ENCODE measurements at regions not wholly inside any gene's neighbourhood (a gene's known extent, or its start where the extent isn't known, plus 50 kb on each side); places are given as distances from the start of the nearest gene placed in this dataset.

- H3K27ac ChIP-seq (replicated peaks in 1 of 4) = no peak overlapping the region
- H3K27me3 ChIP-seq = no peaks in the 10 kb centered on the region
- H3K4me3 ChIP-seq = no peak overlapping the region
- no peaks in the 10 kb centered on the region for H3K36me3 ChIP-seq
- intact Hi-C loops (cut with DNase I) = no loop called here
- no peaks in the 10 kb centered on the region for H3K9me3 ChIP-seq
- no peaks in the 10 kb centered on the region for H3K4me1 ChIP-seq
- TF ChIP-seq, protein P1, sequence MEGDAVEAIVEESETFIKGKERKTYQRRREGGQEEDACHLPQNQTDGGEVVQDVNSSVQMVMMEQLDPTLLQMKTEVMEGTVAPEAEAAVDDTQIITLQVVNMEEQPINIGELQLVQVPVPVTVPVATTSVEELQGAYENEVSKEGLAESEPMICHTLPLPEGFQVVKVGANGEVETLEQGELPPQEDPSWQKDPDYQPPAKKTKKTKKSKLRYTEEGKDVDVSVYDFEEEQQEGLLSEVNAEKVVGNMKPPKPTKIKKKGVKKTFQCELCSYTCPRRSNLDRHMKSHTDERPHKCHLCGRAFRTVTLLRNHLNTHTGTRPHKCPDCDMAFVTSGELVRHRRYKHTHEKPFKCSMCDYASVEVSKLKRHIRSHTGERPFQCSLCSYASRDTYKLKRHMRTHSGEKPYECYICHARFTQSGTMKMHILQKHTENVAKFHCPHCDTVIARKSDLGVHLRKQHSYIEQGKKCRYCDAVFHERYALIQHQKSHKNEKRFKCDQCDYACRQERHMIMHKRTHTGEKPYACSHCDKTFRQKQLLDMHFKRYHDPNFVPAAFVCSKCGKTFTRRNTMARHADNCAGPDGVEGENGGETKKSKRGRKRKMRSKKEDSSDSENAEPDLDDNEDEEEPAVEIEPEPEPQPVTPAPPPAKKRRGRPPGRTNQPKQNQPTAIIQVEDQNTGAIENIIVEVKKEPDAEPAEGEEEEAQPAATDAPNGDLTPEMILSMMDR (IDR thresholded peaks at IDR 0.05) = no peak
- TF ChIP-seq POLR2A (IDR thresholded peaks at IDR 0.05; ENCODE audit: low read depth) = no peak
- TF ChIP-seq EP300 (IDR thresholded peaks at IDR 0.05) = no peak
- no peak for TF ChIP-seq POLR2AphosphoS5 (IDR thresholded peaks at IDR 0.05)
- 63% methylated on average over 1 of the region's 1 CpG for WGBS
- DNase-seq (ENCODE audit: extremely low spot score) = no peak
Observed at GRCh38 chrX:93598076-93598475, 75.3 kb downstream of the NAP1L3 start.

DNA sequence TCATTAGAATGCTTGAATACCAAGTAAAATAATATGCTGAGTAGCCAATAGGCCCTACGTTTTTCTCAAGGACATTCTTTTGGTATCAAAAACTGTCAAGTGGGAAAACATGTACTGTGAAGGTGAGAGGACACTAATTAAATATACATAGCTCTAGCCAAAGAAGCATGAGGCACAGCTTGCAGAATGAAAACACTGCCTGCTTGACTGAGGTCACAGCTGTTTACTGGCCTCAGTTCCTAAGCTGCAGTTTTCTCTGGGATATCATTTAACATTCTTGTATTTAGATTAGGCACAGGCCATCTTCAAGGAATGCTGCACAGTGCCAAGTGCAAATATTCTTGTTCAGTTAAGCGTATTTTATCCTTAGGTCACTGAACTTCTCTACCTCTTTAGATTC, 78.6 kb downstream of the NAP1L3 start:
- Histone ChIP-seq H3K4me1 (no peaks in the 10 kb centered on the region), H3K9me3 (no peaks in the 10 kb centered on the region), H3K36me3 (no peaks in the 10 kb centered on the region), H3K27ac (replicated peaks in 1 of 4) (no peak overlapping the region), H3K4me3 (no peak overlapping the region), H3K27me3 (no peaks in the 10 kb centered on the region)
- TF ChIP-seq POLR2AphosphoS5 (IDR thresholded peaks at IDR 0.05) = no peak
- no peak for TF ChIP-seq EP300 (IDR thresholded peaks at IDR 0.05)
- TF ChIP-seq, protein P1 (IDR thresholded peaks at IDR 0.05) = no peak
- TF ChIP-seq POLR2A (IDR thresholded peaks at IDR 0.05; ENCODE audit: low read depth) = no peak
- no peak for DNase-seq (ENCODE audit: extremely low spot score)
- 26% methylated on average over 2 of the region's 2 CpGs for WGBS
- intact Hi-C loops (cut with DNase I) = no loop called here

- 47% methylated on average over 2 of the region's 2 CpGs for WGBS
- Histone ChIP-seq H3K4me1 (no peaks in the 10 kb centered on the region), H3K27me3 (no peaks in the 10 kb centered on the region), H3K36me3 (no peaks in the 10 kb centered on the region), H3K9me3 (no peaks in the 10 kb centered on the region), H3K27ac (replicated peaks in 1 of 4) (no peak overlapping the region), H3K4me3 (no peak overlapping the region)
- DNase-seq (ENCODE audit: extremely low spot score) = no peak
- intact Hi-C loops (cut with DNase I) = no loop called here
- TF ChIP-seq, protein P1 (IDR thresholded peaks at IDR 0.05) = no peak
- TF ChIP-seq POLR2AphosphoS5 (IDR thresholded peaks at IDR 0.05) = no peak
Observed at GRCh38 chrX:93593966-93594365, 79.4 kb downstream of the NAP1L3 start.

DNA sequence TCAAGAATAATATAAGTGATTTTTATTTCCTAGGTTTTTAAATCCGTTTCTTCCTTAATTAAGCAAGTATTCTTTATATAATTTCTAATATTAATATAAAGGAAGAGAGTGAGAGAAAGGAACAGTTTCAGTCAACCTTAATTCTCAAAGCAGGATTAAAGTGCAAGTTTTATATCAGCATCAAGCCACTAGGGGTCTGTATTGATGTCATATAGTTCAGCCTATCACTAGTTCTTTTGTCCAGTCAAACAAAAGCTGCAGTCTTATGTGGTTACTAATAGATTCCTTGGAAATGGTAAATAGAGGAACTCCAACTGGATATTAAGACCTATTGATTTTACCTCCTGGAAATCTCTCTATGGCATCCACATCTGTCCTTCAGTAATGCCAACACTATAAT, 82.0 kb downstream of the NAP1L3 start:
- H3K27me3 ChIP-seq = no peaks in the 10 kb centered on the region
- no peaks in the 10 kb centered on the region for H3K9me3 ChIP-seq
- H3K27ac ChIP-seq (replicated peaks in 1 of 4) = no peak overlapping the region
- WGBS = 35% methylated on average over 1 of the region's 1 CpG
- no peaks in the 10 kb centered on the region for H3K36me3 ChIP-seq
- no peak for DNase-seq (ENCODE audit: extremely low spot score)
- H3K4me1 ChIP-seq = no peaks in the 10 kb centered on the region
- no peak overlapping the region for H3K4me3 ChIP-seq
- TF ChIP-seq, protein P1 (IDR thresholded peaks at IDR 0.05) = no peak
- no peak for TF ChIP-seq POLR2AphosphoS5 (IDR thresholded peaks at IDR 0.05)
- TF ChIP-seq POLR2A (IDR thresholded peaks at IDR 0.05; ENCODE audit: low read depth) = no peak
- TF ChIP-seq EP300 (IDR thresholded peaks at IDR 0.05) = no peak
- intact Hi-C loops (cut with DNase I) = no loop called here

- intact Hi-C loops (cut with DNase I) = no loop called here
- H3K36me3 ChIP-seq = no peaks in the 10 kb centered on the region
- H3K27ac ChIP-seq (replicated peaks in 1 of 4) = no peak overlapping the region
- H3K4me3 ChIP-seq = no peak overlapping the region
- no peaks in the 10 kb centered on the region for H3K4me1 ChIP-seq
- no peaks in the 10 kb centered on the region for H3K27me3 ChIP-seq
- no peaks in the 10 kb centered on the region for H3K9me3 ChIP-seq
- TF ChIP-seq EP300 (IDR thresholded peaks at IDR 0.05) = no peak
- TF ChIP-seq, protein P1 (IDR thresholded peaks at IDR 0.05) = no peak
- TF ChIP-seq POLR2A (IDR thresholded peaks at IDR 0.05; ENCODE audit: low read depth) = no peak
- no peak for TF ChIP-seq POLR2AphosphoS5 (IDR thresholded peaks at IDR 0.05)
- DNase-seq (ENCODE audit: extremely low spot score) = no peak
Observed at GRCh38 chrX:93585661-93586060, 87.7 kb downstream of the NAP1L3 start.

Data from esophagus muscularis mucosa (tissue), 4 donors.